ENCODE measurements at regions not wholly inside any gene's neighbourhood (a gene's known extent, or its start where the extent isn't known, plus 50 kb on each side); places are given as distances from the start of the nearest gene placed in this dataset.

- no peak for TF ChIP-seq CTCF (IDR thresholded peaks at IDR 0.05 in 2 of 3, conservative IDR thresholded peaks at IDR 0.05 in 1 of 3; ENCODE audit: borderline replicate concordance in 1 of 3, insufficient read depth in 1 of 3, low read depth in 2 of 3, low read length in 2 of 3)
- no peak for TF ChIP-seq ZFX (IDR thresholded peaks at IDR 0.05)
- TF ChIP-seq POLR2A (IDR thresholded peaks at IDR 0.05; ENCODE audit: borderline replicate concordance, extremely low read depth, insufficient read depth, insufficient read length) = no peak
- TF ChIP-seq RAD21 (IDR thresholded peaks at IDR 0.05; ENCODE audit: low read depth) = no peak
- TF ChIP-seq FOSL1 (IDR thresholded peaks at IDR 0.05; ENCODE audit: low read depth) = no peak
- TF ChIP-seq ZNF274 (IDR thresholded peaks at IDR 0.05; ENCODE audit: low read depth, low read length) = no peak
- TF ChIP-seq EGR1 (IDR thresholded peaks at IDR 0.05; ENCODE audit: low read depth) = no peak
- TF ChIP-seq EZH2phosphoT487 (IDR thresholded peaks at IDR 0.05; ENCODE audit: borderline replicate concordance) = no peak
- TF ChIP-seq SP1 (IDR thresholded peaks at IDR 0.05; ENCODE audit: low read depth) = no peak
Observed at GRCh38 chr3:70731046-70731445, 418.6 kb upstream of the MDFIC2 start.
